DLD1 (cell line): ENCODE measurements at regions not wholly inside any gene's neighbourhood (a gene's known extent, or its start where the extent isn't known, plus 50 kb on each side); places are given as distances from the start of the nearest gene placed in this dataset.

ENCODE experiments used
- in situ Hi-C: cut with HindIII; loops from 2 replicates; pipeline ENCODE4 v1.10.0; 2017; ENCODE audit warnings: low sequenced_read_pairs

DNA sequence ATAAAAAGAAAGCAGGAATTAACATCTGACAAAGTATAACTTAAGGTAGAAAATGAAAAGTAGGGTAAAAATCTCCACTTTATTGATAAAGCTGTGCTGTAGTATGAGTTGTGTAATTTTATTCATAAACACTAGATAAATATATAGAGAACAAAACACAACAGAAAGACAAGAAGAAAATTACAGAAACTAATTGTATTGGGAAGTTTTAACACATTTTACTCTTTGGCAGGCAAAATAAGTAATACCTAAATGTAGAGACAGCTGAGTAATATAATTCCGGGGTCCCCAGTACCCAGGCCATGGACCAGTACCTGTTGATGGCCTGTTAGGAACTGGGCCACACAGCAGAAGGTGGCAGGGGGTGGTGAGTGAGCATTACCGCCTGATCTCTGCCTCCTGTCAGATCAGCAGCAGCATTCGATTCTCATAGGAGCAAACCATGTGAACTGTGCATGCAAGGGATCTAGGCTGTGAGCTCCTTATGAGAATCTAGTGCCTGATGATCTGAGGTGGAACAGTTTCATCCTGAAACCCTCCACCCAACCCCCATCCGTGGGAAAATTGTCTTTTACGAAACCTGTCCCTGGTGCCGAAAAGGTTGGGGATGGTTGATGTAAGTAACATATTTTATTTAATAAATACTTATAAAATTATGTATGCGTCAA lies 84.4 kb upstream of the ETV6 start:
- in situ Hi-C loops, result no loop called here

- in situ Hi-C loops, result no loop called here
These were observed 83.7 kb upstream of the ETV6 start for GRCh38 chr12:11565752-11566151.

DNA sequence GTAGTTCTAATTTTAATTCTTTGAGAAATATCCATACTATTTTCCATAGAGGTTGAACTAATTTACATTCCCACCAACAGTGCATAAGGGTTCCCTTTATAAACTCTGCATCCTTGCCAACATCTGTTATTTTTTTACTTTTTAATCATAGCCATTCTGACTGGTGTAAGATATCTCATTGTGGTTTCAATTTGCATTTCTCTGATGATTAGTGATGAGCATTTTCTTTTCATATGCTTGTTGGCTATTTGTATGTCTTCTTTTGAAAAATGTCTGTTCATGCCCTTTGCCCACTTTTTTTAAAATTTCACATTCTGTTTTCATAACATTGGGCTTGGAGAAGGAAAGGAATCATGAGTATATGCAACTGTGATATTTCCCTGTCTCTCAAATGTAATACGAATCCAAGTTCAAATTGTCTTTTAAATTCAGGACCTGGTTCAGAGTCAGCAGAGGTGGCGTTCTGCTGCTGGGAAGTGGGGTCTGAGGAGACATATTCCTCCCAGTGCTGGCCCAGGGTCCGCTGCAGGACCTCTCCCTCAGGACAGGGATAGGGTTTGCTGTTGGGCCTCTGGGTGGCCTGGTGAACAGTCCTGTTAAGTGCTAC lies 81.2 kb upstream of the ETV6 start:
- in situ Hi-C loops, result no loop called here

DNA sequence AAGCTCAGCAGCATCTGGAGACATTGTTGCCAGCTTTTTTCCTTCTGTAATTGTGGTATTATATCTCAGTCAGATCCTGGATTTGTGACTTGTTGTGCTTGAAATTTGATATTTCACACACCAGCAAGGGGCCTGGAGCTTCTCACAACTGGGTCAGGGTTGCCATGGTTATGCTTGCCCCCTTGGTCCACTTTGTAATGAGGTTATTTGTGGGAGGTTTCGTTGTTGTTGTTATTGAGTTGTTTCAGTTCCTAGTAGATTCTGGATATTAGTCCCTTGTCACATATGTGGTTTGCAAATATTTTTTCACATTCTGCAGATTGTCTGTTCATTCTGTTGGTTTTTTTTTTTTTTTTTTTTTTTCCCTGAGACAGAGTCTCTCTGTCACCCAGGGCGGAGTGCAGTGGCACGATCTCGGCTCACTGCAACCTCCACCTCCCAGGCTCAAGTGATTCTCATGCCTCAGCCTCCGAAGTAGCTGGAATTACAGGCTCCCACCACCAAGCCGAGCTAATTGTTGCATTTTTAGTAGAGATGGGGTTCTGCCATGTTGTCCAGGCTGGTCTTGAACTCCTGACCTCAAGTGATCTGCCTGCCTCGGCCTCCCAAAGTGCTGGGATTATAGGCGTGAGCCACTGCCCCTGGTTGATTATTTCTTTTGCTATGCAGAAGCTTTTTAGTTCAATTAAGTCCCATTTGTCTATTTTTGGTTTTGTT lies 80.6 kb upstream of the ETV6 start:
- in situ Hi-C loops, result no loop called here

DNA sequence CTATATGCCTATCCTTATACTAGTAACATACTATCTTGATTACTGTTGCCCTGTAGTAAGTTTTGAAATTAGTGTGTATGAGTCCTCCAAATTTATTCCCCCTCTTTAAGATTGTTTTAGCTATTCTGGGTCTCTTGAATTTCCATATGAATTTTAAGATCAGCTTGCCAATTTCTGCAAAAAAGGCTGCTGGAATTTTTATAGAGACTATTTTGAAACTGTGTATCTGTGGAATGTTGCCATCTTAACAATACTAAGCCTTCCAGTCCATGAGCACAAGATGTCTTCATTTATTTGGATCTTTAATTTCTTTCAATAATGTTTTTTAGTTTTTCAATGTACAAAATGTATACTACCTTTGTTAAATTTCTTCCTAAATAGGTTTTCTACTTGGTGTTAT lies 79.8 kb upstream of the ETV6 start:
- in situ Hi-C loops, result no loop called here

DNA sequence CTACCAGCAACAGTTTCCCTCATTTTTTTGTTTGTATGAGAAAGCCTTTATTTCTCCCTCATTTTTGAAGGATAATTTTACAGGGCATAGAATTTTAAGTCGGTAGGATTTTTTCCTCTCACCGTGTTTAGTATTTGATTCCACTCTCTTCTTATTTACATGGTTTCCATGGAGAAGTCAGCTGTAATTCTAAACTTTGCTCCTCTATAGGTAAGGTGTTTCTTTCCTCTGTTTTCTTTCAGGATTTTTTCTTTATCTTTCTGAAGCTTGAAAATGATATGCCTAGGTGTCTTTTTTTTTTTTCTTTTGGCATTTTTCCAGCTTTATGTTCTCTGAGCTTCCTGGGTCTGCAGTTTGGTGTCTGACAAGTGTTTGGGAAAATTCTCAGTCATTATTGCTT lies 75.6 kb upstream of the ETV6 start:
- in situ Hi-C loops, result no loop called here

- in situ Hi-C loops, result loop anchor here (25.0 kb wide), 1 partner anchor 461 kb away; no protein-coding TSS in a partner anchor
These were observed 73.4 kb upstream of the ETV6 start for GRCh38 chr12:11576104-11576503.

GRCh38 chr12:11577658-11578260 lies 71.7 kb upstream of the ETV6 start:
- in situ Hi-C loops, result loop anchor here (25.0 kb wide), 1 partner anchor 460 kb away; no protein-coding TSS in a partner anchor

DNA sequence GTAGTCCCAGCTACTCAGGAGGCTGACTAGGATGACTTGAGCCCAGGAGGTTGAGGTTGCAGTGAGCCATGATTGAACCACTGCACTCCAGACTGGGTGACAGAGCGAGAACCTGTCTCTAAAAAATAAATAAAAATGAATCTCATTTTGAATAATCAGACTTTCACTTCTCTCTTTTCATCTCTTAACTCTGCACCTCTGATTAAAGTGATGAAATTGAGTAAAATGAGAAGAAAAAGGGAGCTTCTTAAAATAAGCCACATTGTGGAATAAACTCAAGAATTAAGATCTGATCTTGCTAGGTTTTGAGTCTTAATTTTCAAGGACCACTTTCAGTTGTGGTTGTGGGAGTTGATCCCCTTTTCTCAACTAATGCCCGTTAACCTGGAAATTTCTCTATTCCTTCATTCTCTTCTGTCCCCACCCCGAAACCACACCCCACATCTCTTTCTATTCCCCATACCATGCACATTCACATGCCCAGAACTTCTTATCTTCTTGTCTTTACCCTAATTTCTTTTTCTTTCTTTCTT lies 70.9 kb upstream of the ETV6 start:
- in situ Hi-C loops, result loop anchor here (25.0 kb wide), 1 partner anchor 459 kb away; no protein-coding TSS in a partner anchor

DNA sequence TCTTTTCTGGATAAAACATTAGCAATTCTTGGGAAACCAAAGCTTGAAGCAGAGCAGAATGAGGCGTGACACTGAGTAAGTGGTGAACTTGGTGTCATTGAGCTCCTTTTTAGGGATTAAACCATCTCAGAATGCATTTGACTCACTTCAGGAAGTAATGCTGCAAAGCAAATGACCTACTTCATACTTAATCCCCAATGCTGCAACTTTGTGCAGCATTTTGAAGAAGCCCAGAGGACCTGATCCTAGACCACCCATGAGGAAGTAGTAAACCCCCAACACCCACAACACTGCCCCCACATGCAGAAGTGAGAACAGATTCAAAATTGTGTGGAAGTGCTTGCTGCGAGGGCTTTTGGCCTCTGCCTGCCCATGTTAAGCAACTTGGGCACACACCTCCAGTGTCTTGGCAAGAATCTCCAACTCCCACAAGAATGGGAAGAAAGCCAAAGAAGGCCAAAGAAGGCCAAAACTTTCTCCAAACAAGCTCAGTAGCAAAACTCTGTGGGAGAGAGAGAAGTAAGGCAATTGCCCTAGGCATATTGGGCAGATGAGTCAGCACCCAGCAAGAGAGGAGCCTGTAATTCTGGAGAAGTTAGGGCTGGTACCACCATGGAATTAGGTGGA lies 69.2 kb upstream of the ETV6 start:
- in situ Hi-C loops, result loop anchor here (25.0 kb wide), 1 partner anchor 457 kb away; no protein-coding TSS in a partner anchor

DNA sequence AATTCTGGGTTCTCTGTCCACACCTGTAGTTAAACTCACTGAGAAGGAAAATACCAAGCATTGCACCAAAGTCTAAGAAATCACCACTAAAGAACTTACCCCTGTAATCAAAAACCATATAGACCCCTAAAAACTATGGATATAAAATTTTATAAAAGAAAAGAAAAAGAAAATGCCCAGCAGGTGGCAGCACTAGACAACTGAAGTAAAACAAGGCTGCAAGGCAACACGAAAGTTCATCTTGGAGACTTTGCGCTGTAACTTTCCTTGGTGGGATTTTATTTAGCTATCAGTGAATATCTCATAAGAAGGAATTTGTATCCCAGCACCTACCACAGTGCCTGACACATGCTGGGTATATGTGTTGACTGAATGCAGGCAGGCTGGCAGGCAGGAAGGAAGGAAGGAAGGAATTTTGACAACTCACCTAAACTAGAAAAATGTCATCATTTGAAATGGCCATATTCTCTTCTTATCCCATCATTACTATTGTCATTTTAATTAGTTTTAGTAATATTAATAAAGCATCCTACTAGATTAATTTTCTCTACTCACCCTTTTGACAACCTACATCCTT lies 68.2 kb upstream of the ETV6 start:
- in situ Hi-C loops, result loop anchor here (25.0 kb wide), 1 partner anchor 456 kb away; no protein-coding TSS in a partner anchor

DNA sequence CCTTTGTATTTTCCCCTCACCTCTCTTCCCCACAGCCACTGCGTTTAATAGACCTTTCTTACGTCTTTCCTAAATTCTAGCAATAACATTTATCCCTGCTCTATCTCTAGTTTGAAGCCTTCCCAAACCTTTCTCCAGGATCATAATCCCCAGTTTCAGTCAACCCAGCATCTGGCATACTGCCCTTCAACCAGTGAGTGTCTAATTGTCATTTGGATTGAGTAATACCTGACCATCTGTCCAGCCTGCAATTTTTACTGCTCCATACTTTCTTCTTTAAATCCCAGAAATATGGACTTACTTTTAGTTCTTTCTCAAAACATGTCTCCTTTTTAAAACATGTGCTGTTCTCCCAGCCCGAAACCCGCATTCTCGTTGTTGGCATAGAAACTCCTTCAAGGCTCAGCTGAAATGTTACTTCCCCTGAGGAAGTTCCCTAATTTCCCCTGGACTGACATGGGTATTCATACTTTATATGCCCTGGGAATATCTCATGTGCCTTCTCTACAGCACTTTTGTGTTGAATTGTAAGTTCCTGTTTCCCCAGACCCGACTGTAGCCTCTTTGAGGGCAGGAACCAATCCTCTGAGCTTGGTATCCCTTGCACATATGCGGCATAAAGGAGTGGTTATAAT lies 65.1 kb upstream of the ETV6 start:
- in situ Hi-C loops, result loop anchor here (25.0 kb wide), 1 partner anchor 453 kb away; no protein-coding TSS in a partner anchor

DNA sequence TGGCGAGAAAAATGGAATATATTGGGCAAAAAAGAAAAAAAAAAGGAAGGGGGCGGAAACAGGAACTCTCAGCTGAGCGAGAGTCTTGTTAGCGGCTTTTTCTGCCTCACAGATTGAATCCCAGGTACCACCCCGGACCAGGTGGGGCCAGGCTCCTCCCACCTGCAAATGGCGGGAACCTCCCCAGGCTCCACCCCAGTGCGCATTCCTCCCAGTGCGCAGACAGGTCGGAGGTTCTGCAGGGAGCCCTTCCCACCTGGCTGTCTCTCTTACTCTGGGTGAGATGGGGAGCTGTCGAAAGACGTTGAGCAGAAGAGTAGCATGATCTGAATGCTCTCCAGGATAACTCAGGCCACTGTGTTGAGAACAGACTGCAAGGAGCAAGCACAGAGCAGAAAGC lies 57.0 kb upstream of the ETV6 start:
- in situ Hi-C loops, result loop anchor here (25.0 kb wide), 1 partner anchor 445 kb away; no protein-coding TSS in a partner anchor

DNA sequence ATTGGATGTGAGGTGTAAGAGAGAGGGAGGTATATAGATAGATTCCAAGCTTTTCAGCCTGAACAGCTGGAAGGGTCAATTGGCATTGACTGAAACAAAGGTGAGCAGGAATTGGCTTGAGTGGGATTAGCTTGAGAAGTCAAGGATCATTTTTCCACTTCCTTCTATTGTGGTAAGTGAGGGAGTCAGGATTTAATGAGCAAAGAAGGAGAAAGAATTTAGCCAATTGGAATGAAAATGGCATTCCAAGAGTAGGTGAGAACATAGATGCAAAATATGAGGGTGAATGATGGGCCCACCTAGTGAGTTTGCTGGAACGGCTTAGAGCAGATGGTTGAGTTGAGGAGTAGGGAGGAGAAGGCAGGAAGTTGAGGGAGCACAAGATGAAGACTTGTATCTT lies 56.5 kb upstream of the ETV6 start:
- in situ Hi-C loops, result loop anchor here (25.0 kb wide), 1 partner anchor 444 kb away; no protein-coding TSS in a partner anchor

GRCh38 chr12:11595080-11595479 lies 54.4 kb upstream of the ETV6 start:
- in situ Hi-C loops, result loop anchor here (25.0 kb wide), 1 partner anchor 442 kb away; no protein-coding TSS in a partner anchor

GRCh38 chr12:11596141-11596540 lies 53.3 kb upstream of the ETV6 start:
- in situ Hi-C loops, result loop anchor here (25.0 kb wide), 1 partner anchor 441 kb away; no protein-coding TSS in a partner anchor

GRCh38 chr12:11598900-11599299 lies 50.6 kb upstream of the ETV6 start:
- in situ Hi-C loops, result loop anchor here (25.0 kb wide), 1 partner anchor 438 kb away; no protein-coding TSS in a partner anchor
